Testis (tissue), 2 donors: ENCODE measurements at regions not wholly inside any gene's neighbourhood (a gene's known extent, or its start where the extent isn't known, plus 50 kb on each side); places are given as distances from the start of the nearest gene placed in this dataset.

ENCODE experiments used
- CTCF ChIP-seq, 3 experiments: fragments of 450-650 bp in 2 of 3; fragments of 200-600 bp in 1 of 3; sonication (generic) in 1 of 3; IDR thresholded peaks; one replicate each; pipeline ENCODE4 v1.5.1; 2016 to 2019; ENCODE audit warnings: antibody characterized with exemption in 3 of 3, mild to moderate bottlenecking in 2 of 3, moderate library complexity in 1 of 3
- POLR2A ChIP-seq: fragments of 450-650 bp; IDR thresholded peaks from one replicate; pipeline ENCODE4 v1.6.1; 2017; ENCODE audit warnings: antibody characterized with exemption, mild to moderate bottlenecking, moderate library complexity

- TF ChIP-seq POLR2A: no peak
- no peak for TF ChIP-seq CTCF (IDR thresholded peaks at IDR 0.05)
Measured at GRCh38 chr13:73717632-73718031, 416.6 kb downstream of the KLF12 start.
